Brain microvascular endothelial cell (primary cell): ENCODE measurements at regions not wholly inside any gene's neighbourhood (a gene's known extent, or its start where the extent isn't known, plus 50 kb on each side); places are given as distances from the start of the nearest gene placed in this dataset.

ENCODE experiments used
- DNase-seq: peaks from one replicate; pipeline ENCODE4 v3.0.0-alpha.2; 2020
- H3K27ac ChIP-seq: fragments of 250-450 bp; sonication (Bioruptor Pico); 2 replicates; pipeline ENCODE4 v1.5.1; 2020; ENCODE audit warnings: mild to moderate bottlenecking, moderate library complexity
- H3K27me3 ChIP-seq: fragments of 250-450 bp; sonication (Bioruptor Pico); replicated peaks from 2 replicates; pipeline ENCODE4 v1.5.1; 2020; ENCODE audit warnings: mild to moderate bottlenecking
- H3K36me3 ChIP-seq: fragments of 250-450 bp; sonication (Bioruptor Pico); replicated peaks from 2 replicates; pipeline ENCODE4 v1.5.1; 2020; ENCODE audit warnings: mild to moderate bottlenecking
- H3K4me3 ChIP-seq: 2 replicates; pipeline ENCODE4 v1.5.1; 2011; ENCODE audit warnings: low read depth, mild to moderate bottlenecking, control low read depth, low read length, moderate library complexity
- in situ Hi-C: cut with HindIII; loops from 2 replicates; pipeline ENCODE4 v1.10.0; 2017; ENCODE audit warnings: low sequenced_read_pairs, low pct_ligation_motif_present
- TF ChIP-seq, protein P1 (sequence below): IDR thresholded peaks from 2 replicates; pipeline ENCODE4 v1.5.1; 2011; ENCODE audit warnings: low read depth, mild to moderate bottlenecking, moderate library complexity, low read length, control low read depth, inconsistent platforms; ENCODE audit errors: missing control alignments

DNA sequence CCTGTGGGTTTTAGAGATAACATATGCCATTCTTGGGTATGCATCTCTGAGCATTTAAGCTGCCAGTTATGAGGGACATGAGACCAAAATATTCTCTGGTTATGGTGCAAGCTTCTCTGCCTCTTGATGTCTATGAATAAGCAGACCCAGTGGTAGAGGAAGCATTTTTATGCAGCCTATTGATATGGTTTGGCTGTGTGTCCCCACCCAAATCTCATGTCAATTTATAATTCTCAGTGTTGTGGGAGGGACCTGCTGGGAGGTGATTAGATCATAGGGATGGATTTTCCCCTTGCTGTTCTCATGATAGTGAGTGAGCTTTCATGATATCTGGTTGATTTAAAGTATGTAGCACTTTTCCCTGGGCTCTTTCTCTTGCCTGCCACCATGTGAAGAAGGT, 187.2 kb downstream of the ARHGAP12 start:
- TF ChIP-seq, protein P1, sequence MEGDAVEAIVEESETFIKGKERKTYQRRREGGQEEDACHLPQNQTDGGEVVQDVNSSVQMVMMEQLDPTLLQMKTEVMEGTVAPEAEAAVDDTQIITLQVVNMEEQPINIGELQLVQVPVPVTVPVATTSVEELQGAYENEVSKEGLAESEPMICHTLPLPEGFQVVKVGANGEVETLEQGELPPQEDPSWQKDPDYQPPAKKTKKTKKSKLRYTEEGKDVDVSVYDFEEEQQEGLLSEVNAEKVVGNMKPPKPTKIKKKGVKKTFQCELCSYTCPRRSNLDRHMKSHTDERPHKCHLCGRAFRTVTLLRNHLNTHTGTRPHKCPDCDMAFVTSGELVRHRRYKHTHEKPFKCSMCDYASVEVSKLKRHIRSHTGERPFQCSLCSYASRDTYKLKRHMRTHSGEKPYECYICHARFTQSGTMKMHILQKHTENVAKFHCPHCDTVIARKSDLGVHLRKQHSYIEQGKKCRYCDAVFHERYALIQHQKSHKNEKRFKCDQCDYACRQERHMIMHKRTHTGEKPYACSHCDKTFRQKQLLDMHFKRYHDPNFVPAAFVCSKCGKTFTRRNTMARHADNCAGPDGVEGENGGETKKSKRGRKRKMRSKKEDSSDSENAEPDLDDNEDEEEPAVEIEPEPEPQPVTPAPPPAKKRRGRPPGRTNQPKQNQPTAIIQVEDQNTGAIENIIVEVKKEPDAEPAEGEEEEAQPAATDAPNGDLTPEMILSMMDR: no peak
- DNase-seq: no peak
- no peak overlapping the region for H3K27ac ChIP-seq
- no peak overlapping the region for H3K4me3 ChIP-seq
- no peaks in the 10 kb centered on the region for H3K36me3 ChIP-seq
- H3K27me3 ChIP-seq: no peaks in the 10 kb centered on the region
- in situ Hi-C loops: no loop called here

DNA sequence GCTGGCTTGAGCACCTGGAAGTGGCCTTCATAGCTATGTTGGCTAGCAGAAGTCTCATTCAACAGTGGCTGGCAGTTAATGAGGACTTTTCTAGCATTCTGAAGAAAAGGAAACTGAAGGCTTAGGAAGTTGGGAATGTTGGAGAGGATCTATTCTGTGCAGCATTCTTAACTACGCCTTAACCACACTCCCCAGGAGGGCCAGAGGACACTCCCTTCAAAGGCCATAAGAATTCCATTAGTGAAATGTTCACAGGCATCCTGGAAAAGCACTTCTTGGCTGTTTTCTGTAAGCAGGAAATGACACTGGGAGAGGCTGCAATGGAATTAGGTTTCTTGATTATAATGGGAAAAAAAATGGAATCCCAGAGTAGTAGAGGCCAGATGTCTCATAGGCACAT, 188.9 kb downstream of the ARHGAP12 start:
- in situ Hi-C loops: no loop called here
- Histone ChIP-seq H3K36me3 (no peaks in the 10 kb centered on the region), H3K4me3 (no peak overlapping the region), H3K27me3 (no peaks in the 10 kb centered on the region), H3K27ac (no peak overlapping the region)
- DNase-seq: peak; percentile 26
- TF ChIP-seq, protein P1: no peak

DNA sequence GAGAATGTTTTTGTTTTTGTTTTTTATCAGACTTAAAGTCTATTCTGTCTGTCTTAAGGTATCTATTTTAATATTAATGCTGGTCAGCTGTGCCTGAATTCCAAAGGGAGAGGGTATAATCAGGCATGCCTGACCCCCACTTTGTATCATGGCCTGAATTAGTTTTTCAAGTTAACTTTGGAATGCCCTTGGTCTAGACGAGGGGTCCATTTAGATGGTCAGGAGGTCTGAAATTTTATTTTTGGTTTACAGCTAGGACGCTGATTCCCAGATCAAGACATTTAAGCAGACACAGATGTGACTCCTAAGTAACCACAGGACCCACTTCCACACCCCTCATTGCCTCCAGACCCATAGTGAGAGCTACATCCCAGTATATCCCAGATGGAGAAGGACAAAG, 189.5 kb downstream of the ARHGAP12 start:
- Histone ChIP-seq H3K27ac (no peak overlapping the region), H3K36me3 (no peaks in the 10 kb centered on the region), H3K4me3 (no peak overlapping the region), H3K27me3 (no peaks in the 10 kb centered on the region)
- DNase-seq: no peak
- in situ Hi-C loops: no loop called here
- TF ChIP-seq, protein P1: no peak

DNA sequence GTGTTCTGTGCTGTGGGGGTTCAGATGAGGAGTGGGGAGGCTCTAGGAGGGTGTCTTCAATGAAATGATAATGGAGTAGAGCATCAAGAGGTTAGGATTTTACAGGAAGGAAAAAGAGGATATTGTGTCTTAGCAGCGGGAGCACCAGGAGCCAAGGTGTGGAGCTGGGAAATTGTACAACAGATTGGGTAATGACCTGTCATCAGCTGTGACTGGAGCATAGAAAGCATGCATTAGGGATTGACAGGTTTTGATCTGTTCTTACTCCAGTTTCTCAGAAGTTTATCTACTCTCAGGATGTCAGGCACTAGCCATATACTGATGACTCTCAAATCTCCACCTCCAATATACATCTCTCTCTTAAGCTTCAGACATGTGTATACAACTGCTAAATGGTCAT, 196.9 kb downstream of the ARHGAP12 start:
- in situ Hi-C loops: no loop called here
- no peak overlapping the region for H3K27ac ChIP-seq

DNA sequence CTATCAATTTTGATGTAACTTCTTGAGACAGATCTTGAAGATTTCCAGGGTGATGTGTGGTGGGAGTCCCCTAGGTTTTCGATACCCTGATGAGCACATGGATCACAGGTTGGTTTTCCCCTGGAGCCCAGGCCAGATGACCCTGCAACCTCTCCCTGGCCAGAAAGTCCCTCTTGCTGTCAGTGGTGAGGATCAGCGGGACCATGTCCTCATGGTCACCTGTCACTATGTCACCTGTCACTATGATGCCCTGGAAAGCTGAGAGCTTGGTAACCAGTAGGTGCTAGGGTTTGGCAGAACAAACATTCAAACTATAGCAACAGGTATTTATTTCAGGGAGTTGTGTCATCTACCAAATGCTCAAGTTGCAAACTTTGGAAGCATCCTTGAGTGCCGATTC, 197.9 kb downstream of the ARHGAP12 start:
- Histone ChIP-seq H3K27me3 (no peaks in the 10 kb centered on the region), H3K27ac (no peak overlapping the region), H3K36me3 (no peaks in the 10 kb centered on the region), H3K4me3 (no peak overlapping the region)
- TF ChIP-seq, protein P1: no peak
- in situ Hi-C loops: no loop called here
- DNase-seq: no peak

More for the DNA sequence above, 196.9 kb downstream of the ARHGAP12 start:
- TF ChIP-seq, protein P1: no peak
- DNase-seq: no peak
- H3K4me3 ChIP-seq: no peak overlapping the region
- no peaks in the 10 kb centered on the region for H3K36me3 ChIP-seq
- H3K27me3 ChIP-seq: no peaks in the 10 kb centered on the region

DNA sequence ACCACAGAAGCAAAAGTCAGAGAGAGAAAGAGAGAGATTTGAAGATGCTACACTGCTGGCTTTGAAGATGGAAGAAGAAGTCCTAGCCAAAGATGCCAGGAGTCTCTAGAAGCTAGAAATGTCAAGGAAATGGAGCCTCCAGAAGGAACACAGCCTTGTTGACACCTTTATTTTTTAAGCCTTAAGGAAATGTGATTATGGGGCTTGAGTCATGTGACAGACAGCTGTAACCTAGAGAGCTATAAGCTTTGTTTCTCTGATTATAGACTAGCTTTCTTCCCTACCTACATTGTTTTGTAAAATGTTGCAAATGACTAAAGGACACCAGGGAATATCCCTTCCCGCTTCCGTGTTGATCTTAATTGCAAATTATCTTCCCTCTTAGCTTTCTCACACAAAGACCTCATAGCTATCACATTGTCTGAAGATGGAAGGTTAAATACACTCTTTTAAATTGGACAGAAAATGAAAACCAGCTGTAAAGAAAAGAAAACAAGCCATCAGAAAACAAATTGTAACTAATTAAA, 199.9 kb downstream of the ARHGAP12 start:
- TF ChIP-seq, protein P1: no peak
- Histone ChIP-seq H3K4me3 (no peak overlapping the region), H3K27ac (no peak overlapping the region), H3K36me3 (no peaks in the 10 kb centered on the region), H3K27me3 (no peaks in the 10 kb centered on the region)
- in situ Hi-C loops: no loop called here
- no peak for DNase-seq
